ENCODE measurements at regions not wholly inside any gene's neighbourhood (a gene's known extent, or its start where the extent isn't known, plus 50 kb on each side); places are given as distances from the start of the nearest gene placed in this dataset.
A peak's percentile ranks its signal among the peaks of the same experiment; 100 is the strongest.
"Not testable (repeated sequence)": the region's sequence is repeated elsewhere in the genome, so short reads cannot be mapped to it uniquely, and the experiment has no call there.

DNA sequence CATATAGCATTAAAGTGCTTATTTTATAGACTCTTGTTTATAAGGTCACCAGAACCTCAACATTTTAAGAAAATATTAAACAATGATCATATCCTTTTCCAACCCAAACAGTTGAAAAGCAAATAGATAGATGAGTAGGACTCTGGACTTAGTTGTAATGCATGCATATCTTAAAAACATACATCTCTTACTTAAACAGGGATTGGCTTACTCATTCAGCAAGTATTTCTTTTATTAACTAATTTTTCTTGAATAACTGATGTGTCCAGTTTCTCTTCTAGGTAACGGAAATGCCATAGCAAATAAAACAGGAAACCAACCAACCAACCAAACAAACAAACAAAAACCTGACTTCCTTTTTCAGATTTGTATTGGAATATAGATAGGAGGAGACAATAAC lies 70.9 kb upstream of the NBPF4 start:
- DNase-seq (ENCODE audit: low spot score): no peak

- DNase-seq (ENCODE audit: low spot score): peak; percentile 21
Measured at GRCh38 chr1:108316545-108316944, 72.7 kb upstream of the NBPF4 start.

DNA sequence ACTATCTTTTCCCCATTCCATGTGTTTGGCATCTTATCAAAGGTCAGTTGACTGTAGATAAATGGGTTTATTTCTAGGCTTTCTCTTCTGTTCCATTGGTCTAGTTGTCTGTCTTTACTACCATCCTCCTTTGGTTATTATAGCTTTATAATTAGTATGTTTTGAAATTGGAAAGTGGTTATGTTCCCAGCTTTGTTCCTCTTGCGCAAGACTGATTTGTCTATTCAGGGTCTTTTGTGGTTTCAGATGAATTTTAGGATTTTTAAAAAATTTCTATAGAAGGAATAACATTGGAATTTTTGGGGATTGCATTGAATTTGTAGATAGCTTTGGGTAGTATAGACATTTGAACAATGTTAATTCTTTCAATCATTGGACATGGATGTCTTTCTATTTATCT lies 77.0 kb upstream of the NBPF4 start:
- DNase-seq (ENCODE audit: low spot score): no peak

- DNase-seq (ENCODE audit: low spot score): not testable (repeated sequence)
Measured at GRCh38 chr1:108325338-108325737, 81.5 kb upstream of the NBPF4 start.

DNA sequence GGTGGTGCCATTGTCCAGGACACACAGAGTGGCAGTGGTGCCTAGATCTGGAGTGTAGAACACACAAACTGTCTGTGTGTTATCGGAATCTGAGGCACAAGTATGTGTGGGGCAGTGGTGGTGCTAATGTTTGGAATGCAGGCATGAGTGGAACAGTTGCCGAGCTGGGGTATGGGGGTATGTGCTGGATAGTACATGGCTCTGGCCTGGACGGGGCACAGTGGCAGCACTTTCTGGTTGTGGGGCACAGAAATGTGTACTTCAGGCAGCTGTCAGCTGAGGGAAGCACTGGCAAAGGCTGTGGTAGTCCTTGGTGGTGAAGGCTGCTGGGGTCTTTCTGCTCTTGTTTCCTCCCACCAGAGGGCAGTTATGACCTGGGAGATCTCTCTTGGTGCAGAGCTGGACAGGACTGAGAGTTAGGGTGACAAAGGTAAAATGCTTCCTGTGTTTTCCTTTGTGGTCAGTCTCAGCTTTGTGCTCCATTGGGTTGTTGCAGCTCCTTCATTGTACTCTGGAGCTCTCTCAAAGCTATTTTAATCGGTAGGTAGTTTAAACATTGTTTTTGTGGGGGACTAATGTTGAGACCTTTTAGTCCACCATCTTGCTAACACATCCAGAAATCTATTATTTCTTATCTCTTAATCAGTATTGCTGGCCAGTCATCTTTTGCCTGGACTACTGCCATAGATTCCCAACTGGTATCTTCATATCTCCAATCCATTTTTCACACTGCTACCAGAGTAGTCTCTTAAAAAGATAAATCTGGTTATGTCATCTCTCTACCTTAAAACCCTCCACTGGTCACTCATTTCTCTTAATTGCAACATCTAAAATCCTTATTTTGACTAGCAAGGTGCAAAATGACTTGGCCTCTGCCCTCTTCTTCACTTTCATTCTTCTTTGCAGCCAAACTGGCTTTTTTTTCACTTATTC lies 83.9 kb upstream of the NBPF4 start:
- peak; percentile 13 for DNase-seq (ENCODE audit: low spot score)

- no peak for DNase-seq (ENCODE audit: low spot score)
Measured at GRCh38 chr1:108345776-108346531, 102.1 kb upstream of the NBPF4 start.

- no peak for DNase-seq (ENCODE audit: low spot score)
Measured at GRCh38 chr1:108357802-108358201, 92.3 kb upstream of the NBPF6 start.

DNA sequence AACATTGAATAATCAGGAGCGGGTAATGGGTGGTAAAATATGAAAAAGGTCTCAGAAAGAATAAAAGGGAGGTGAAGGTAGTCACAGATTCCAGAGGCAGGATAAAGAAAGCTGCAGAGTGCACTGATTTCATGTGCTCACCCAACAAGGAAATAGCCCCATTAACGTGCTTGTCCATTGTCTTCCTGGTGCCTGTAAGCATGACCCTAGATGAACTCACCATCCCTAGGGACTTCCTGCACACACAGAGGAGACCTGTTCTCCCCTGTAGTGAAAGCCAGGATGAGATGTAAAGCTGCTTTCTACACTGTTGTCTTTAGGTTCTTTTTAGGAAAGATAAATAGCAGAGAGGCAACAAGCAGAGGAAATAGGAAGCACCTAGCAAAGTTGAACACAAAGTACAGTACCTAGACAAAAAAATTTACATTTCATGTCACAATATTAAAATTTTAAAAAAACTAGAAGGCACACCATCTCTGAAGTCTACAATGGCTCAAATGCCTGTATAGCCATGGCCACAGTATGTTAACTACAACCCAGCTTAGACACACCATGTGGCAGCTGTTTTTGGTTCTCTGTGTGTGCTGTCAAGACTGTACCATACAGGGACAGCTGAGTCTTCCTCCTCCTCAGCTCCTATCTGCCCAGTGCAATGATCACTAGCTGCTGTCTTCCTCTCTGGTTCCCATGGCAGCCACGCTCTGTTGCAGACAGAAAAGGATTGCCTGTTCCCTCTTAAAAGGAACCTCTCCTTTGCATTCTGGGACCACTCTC lies 69.9 kb upstream of the NBPF6 start:
- not testable (repeated sequence) for DNase-seq (ENCODE audit: low spot score)
